DMS153 treated with DMSO at 0.1 percent for 48 hours (cell line): ENCODE measurements at regions not wholly inside any gene's neighbourhood (a gene's known extent, or its start where the extent isn't known, plus 50 kb on each side); places are given as distances from the start of the nearest gene placed in this dataset.
"Not testable (repeated sequence)": the region's sequence is repeated elsewhere in the genome, so short reads cannot be mapped to it uniquely, and the experiment has no call there.

Source experiments
- DNase-seq: peaks from one replicate; lab custom pipeline; 2025; ENCODE audit not compliant: unreplicated experiment; lab: John Stamatoyannopoulos, UW

GRCh38 chr7:69225259-69225943 is 372.9 kb upstream of the AUTS2 start:
- DNase-seq, result no peak

DNA sequence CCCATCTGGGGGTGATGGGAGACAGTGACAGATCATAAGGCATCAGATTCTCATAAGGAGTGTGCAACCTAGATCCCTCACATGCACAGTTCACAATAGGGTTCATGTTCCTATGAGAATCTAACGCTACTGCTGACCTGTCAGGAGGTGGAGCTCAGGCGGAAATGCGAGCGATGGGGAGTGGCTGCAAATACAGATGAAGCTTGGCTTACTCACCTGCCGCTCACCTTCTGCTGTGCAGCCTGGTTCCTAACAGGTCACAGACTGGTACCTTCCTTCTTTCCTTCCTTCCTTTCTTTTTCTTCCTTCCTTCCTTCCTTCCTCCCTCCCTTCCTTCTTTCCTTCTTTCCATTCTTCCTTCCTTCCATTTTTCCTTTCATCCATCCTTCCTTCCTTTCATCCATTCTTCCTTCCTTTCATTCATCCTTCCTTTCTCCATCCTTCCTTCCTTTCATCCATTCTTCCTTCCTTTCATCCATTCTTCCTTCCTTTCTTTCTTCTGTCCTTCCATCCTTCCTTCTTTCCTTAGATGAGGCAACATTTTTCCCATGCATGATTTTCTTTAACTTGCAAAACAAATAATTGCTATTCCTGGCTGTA is 370.0 kb upstream of the AUTS2 start:
- no peak for DNase-seq

- DNase-seq, result peak; percentile 95
Observed at GRCh38 chr7:69232445-69233376, 365.6 kb upstream of the AUTS2 start.

GRCh38 chr7:69237541-69237940 is 360.7 kb upstream of the AUTS2 start:
- no peak for DNase-seq

- DNase-seq, result no peak
Observed at GRCh38 chr7:69243016-69243415, 355.3 kb upstream of the AUTS2 start.

DNA sequence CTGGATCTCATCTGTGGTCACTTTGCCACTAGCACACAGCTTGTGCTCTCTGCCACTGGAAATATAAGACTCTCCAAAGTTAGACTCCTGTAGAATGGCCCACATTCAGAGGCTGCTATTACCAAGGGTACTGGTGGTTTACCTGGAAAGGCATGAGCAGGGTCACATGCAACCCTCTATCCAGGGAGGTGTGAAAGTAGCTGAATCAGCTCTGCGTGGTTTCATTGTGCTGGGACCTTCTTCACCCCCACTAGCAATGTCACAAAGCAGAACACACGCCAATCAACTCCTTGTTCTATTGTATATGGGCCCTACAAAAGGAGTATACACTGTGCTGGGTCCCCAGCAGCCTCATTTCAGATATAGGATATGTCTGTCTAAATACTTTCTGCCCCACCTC is 353.6 kb upstream of the AUTS2 start:
- DNase-seq, result no peak

DNA sequence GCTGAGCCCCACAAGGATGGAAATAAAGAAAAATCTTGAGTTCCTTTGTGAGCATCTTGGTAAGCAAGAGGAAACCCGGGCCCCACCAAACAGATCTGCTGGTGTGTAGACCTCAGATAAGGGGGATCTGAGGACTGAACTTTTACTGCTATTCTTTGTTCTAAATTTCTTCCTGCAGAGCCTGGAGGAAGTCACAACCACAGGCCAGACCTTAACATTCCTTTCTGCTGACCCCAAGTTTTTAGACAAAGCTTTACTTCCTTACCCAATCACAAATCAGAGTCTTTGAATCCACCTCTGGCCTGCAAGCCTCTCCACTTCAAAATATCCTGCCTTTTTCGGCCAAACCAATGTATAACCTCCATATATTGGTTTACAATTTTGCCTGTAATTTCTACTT is 352.6 kb upstream of the AUTS2 start:
- no peak for DNase-seq

DNA sequence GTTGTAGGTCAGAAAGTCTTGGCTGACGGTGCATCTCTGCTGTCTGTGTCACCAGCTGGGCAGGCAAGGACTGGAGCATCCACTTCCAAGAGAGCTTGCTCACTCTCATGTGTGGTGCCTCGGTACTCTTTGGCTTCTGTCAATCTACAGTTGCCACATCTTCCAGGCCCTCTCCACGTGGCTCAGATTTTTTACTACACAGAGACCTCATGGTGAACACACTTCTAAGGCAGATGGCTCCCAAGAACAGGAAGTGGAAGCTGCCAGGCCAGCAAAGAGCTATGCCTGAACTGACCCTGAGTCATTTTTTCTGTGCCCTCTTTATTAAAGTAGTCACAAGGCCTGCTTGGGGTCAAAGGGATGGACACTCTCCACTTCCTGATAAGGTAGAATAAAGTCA is 351.5 kb upstream of the AUTS2 start:
- DNase-seq, result no peak

DNA sequence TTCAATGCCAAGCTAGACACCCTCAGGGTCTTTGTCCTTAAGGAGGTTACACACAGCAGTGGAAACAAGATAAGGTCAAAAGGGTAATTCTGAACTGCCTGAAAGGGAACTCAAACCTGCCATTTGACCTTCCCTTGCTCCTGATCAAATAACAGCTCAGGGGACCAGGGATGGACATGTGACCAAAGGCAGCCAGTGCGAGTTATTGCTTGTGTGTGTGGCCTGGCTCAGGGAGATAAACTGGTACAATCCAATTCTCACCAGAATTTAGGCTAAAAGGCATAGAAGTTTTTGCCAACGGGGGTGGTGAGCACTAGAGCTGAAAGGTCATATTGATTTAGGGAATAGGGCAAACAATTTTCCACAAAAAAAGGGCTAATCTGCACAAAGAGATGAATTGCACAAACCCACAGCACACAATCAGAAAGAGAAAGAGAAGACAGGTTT is 349.9 kb upstream of the AUTS2 start:
- not testable (repeated sequence) for DNase-seq

DNA sequence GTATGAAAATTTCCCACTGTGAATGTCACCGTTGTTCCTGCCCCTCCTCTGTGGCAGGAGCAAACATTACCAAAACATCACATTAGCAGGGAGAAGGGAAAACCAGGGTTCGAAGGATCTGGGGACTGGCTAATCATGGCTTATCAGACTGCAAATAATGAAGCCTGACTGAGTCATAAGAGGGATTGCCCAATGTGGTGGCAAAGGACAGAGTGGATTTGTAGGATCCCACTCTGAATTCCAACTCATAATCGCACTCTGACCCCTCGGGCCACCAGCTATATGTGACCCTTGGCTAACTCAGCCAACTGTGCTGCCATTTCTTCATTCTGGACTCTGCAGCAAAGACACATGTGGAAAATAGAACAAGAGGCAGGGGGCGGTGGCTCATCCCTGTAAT is 347.3 kb upstream of the AUTS2 start:
- DNase-seq, result no peak

GRCh38 chr7:69254643-69255042 is 343.6 kb upstream of the AUTS2 start:
- no peak for DNase-seq

- DNase-seq, result no peak
Observed at GRCh38 chr7:69256634-69257081, 341.6 kb upstream of the AUTS2 start.

- DNase-seq, result no peak
Observed at GRCh38 chr7:69257592-69257991, 340.7 kb upstream of the AUTS2 start.

DNA sequence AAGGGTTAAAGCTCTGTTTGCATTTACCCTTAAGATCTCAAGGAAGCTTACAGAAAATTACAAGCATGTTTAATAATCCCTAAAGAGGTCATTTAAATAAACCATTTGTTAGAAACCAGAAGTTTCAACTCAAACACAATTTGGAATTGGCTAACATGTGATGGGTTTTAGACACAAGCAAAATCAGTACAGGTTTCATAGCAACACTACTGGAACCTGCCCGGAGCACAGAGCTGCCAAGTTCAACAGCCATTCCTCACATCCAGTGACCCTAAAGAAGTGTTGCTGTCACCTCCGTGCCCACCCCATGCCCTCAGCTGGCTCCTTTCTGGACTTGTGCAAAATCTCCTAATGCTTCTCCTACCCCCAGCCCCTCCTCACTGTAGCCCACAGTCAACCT is 338.8 kb upstream of the AUTS2 start:
- no peak for DNase-seq

DNA sequence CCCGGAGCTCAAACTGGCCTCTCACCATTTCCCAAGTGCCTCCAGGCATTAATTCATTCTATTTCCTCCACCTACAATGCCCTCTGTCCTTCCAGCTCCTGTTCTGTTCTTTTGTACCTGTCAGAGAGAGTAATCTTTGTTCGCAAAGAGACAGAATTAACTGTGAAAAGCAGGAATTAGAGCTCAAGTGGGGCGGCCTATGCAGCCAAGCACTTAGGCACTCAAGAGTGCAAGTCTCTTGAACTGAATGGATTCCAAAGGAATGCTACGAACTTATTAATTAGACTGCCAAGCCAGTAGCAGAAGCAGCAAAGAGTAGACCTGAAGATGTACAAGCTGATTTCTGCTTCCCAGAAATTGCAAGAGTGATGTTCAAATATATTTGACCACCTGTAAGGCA is 338.3 kb upstream of the AUTS2 start:
- DNase-seq, result no peak

DNA sequence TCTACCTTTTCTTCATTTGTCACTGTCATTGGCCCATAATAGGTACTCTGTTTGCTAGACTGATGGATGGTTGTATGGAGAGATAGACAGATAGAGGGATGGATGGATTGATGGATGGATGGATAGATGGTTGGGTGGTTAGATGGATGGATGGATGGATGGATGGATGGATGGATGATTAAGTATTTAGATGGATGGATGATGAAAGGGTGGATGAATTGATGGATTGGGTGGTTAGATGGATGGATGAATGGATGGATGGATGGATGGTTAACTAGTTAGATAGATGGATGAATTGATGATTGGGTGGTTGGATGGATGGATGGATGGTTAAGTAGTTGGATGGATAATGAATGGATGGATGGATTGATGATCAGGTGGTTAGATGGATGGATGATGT is 334.7 kb upstream of the AUTS2 start:
- DNase-seq, result no peak

DNA sequence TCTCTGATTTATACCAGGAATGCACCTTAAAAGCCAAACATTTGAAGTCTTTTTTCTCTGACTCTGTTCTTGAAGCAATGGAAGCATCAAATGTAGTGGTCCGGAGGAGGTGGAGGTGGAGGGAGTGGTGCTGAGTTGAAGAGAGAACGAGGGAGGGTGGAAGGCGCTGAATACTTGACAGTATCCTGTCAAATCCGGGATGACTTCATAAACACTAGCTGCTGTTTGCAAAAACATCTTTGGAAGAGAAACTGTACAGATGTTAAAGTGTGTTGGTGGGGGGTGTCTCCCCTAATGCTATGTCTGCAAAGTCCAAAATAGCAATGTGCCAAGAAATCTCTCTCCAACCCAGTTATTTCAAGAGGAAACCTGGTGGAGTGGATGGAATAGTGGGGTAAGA is 328.5 kb upstream of the AUTS2 start:
- DNase-seq, result no peak

DNA sequence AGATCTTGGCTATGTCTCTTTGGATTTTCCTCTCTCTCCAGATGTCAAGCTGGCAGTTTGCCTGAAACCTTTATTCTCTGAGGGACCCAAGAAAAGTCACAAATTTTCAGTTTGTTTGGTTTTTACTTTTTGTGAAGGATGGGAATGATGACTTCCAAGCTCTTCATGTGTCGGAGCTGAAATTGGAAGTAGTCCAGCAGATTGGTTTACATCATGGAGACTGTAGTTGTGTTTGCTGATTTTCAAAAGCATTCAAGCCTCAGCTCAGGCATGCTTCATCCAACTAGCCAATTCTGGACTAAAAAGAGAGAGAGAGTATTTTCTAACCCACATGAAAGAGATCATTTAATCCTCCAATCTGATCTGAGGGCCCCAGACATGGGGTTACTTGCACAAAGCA is 326.2 kb upstream of the AUTS2 start:
- DNase-seq, result no peak

GRCh38 chr7:69276011-69276729 is 322.1 kb upstream of the AUTS2 start:
- no peak for DNase-seq

DNA sequence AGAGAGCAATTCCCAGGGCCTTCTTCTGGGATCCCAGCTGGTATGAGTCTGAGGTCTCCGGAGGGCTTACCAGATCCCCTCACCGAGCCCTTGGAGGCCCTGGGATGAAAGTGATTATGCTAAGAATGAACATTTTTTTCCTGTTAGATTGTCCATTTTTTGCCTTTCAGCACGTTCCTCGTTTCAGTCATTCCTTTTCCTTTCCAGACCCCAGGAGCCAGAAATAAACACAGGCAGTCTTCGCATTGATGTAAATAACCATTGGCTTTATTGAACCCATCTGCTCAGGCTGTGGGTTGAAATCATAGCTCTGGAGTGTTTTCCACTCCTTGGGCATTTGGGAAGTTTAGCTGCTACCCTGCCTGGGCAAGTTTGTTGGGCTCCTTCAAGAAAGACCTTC is 320.9 kb upstream of the AUTS2 start:
- no peak for DNase-seq

GRCh38 chr7:69282946-69283345 is 315.3 kb upstream of the AUTS2 start:
- no peak for DNase-seq
